GM19452 (cell line): ENCODE measurements at regions not wholly inside any gene's neighbourhood (a gene's known extent, or its start where the extent isn't known, plus 50 kb on each side); places are given as distances from the start of the nearest gene placed in this dataset.
"Not testable (repeated sequence)": the region's sequence is repeated elsewhere in the genome, so short reads cannot be mapped to it uniquely, and the experiment has no call there.

Experiments
- ATAC-seq: cut with Tn5 transposase; IDR thresholded peaks from one replicate; pipeline ENCODE4 v1.9.1; 2021; ENCODE audit not compliant: unreplicated experiment

GRCh38 chr14:105883066-105884005 is 357.0 kb downstream of the TMEM121 start:
- no peak for ATAC-seq

GRCh38 chr14:105884192-105884807 is 357.9 kb downstream of the TMEM121 start:
- not testable (repeated sequence) for ATAC-seq

- ATAC-seq: no peak
Observed at GRCh38 chr14:105884808-105885281, 358.5 kb downstream of the TMEM121 start.

GRCh38 chr14:105885561-105886320 is 359.4 kb downstream of the TMEM121 start:
- ATAC-seq: no peak

- ATAC-seq: not testable (repeated sequence)
Observed at GRCh38 chr14:105886791-105887191, 360.4 kb downstream of the TMEM121 start.

GRCh38 chr14:105887692-105888091 is 361.3 kb downstream of the TMEM121 start:
- no peak for ATAC-seq

GRCh38 chr14:105888151-105888550 is 361.8 kb downstream of the TMEM121 start:
- ATAC-seq: no peak

- no peak for ATAC-seq
Observed at GRCh38 chr14:105888784-105889665, 362.6 kb downstream of the TMEM121 start.

- no peak for ATAC-seq
Observed at GRCh38 chr14:105889666-105890473, 363.5 kb downstream of the TMEM121 start.

GRCh38 chr14:105890474-105891220 is 364.3 kb downstream of the TMEM121 start:
- no peak for ATAC-seq

- ATAC-seq: no peak
Observed at GRCh38 chr14:105891221-105891602, 364.8 kb downstream of the TMEM121 start.

- ATAC-seq: no peak
Observed at GRCh38 chr14:105891631-105892452, 365.5 kb downstream of the TMEM121 start.

GRCh38 chr14:105892453-105893441 is 366.4 kb downstream of the TMEM121 start:
- ATAC-seq: not testable (repeated sequence)

- not testable (repeated sequence) for ATAC-seq
Observed at GRCh38 chr14:105893686-105894085, 367.3 kb downstream of the TMEM121 start.

- ATAC-seq: no peak
Observed at GRCh38 chr14:105894125-105894977, 368.0 kb downstream of the TMEM121 start.
